ENCODE measurements at regions not wholly inside any gene's neighbourhood (a gene's known extent, or its start where the extent isn't known, plus 50 kb on each side); places are given as distances from the start of the nearest gene placed in this dataset.

GRCh38 chr1:87176087-87176486, 152.6 kb upstream of the LMO4 start:
- Mint-ChIP-seq H3K27ac (no peak overlapping the region), H3K36me3 (no peaks in the 10 kb centered on the region), H3K9me3 (no peaks in the 10 kb centered on the region), H3K4me3 (no peak overlapping the region), H3K4me1 (no peaks in the 10 kb centered on the region), H3K27me3 (peaks cover 11 to 35% of the 10 kb centered on the region in 2 donors)
- POLR2A ChIA-PET: no interaction called here
- Histone ChIP-seq H3K9me3 (ENCODE audit: low read length) (no peaks in the 10 kb centered on the region), H3K27me3 (ENCODE audit: insufficient read depth, low read length, poor library complexity, severe bottlenecking) (no peaks in the 10 kb centered on the region), H3K36me3 (ENCODE audit: insufficient read depth, low read length) (no peaks in the 10 kb centered on the region), H3K4me3 (ENCODE audit: low read length) (no peak overlapping the region), H3K27ac (ENCODE audit: low read depth, low read length) (no peak overlapping the region), H3K4me1 (ENCODE audit: insufficient read depth, low read length) (no peaks in the 10 kb centered on the region)
- CTCF ChIA-PET: no interaction called here
- no peak for DNase-seq

GRCh38 chr1:87176514-87176913, 152.2 kb upstream of the LMO4 start:
- POLR2A ChIA-PET: no interaction called here
- H3K4me3 ChIP-seq (ENCODE audit: low read length): no peak overlapping the region

GRCh38 chr1:87178441-87178840, 150.2 kb upstream of the LMO4 start:
- no peak overlapping the region for H3K27ac ChIP-seq (ENCODE audit: low read depth, low read length)
- no peak for DNase-seq
- Mint-ChIP-seq H3K27me3 (peaks cover 13 to 26% of the 10 kb centered on the region in 2 donors), H3K4me3 (no peak overlapping the region), H3K4me1 (no peaks in the 10 kb centered on the region), H3K9me3 (no peaks in the 10 kb centered on the region), H3K27ac (no peak overlapping the region), H3K36me3 (no peaks in the 10 kb centered on the region)
- H3K9me3 ChIP-seq (ENCODE audit: low read length): no peaks in the 10 kb centered on the region
- CTCF ChIA-PET: no interaction called here
- H3K27me3 ChIP-seq (ENCODE audit: insufficient read depth, low read length, poor library complexity, severe bottlenecking): no peaks in the 10 kb centered on the region
- no peak overlapping the region for H3K4me3 ChIP-seq (ENCODE audit: low read length)
- H3K36me3 ChIP-seq (ENCODE audit: insufficient read depth, low read length): no peaks in the 10 kb centered on the region
- POLR2A ChIA-PET: no interaction called here
- no peaks in the 10 kb centered on the region for H3K4me1 ChIP-seq (ENCODE audit: insufficient read depth, low read length)

More at GRCh38 chr1:87176514-87176913, 152.2 kb upstream of the LMO4 start:
- peaks cover 11 to 34% of the 10 kb centered on the region in 2 donors for H3K27me3 Mint-ChIP-seq
- no peak for DNase-seq
- no peaks in the 10 kb centered on the region for H3K36me3 Mint-ChIP-seq
- no peaks in the 10 kb centered on the region for H3K4me1 ChIP-seq (ENCODE audit: insufficient read depth, low read length)
- H3K9me3 ChIP-seq (ENCODE audit: low read length): no peaks in the 10 kb centered on the region
- H3K9me3 Mint-ChIP-seq: no peaks in the 10 kb centered on the region
- no peaks in the 10 kb centered on the region for H3K4me1 Mint-ChIP-seq
- H3K27ac Mint-ChIP-seq: no peak overlapping the region
- H3K27me3 ChIP-seq (ENCODE audit: insufficient read depth, low read length, poor library complexity, severe bottlenecking): no peaks in the 10 kb centered on the region
- CTCF ChIA-PET: no interaction called here
- no peak overlapping the region for H3K27ac ChIP-seq (ENCODE audit: low read depth, low read length)
- H3K36me3 ChIP-seq (ENCODE audit: insufficient read depth, low read length): no peaks in the 10 kb centered on the region
- H3K4me3 Mint-ChIP-seq: no peak overlapping the region

- ChIA-PET CTCF (no interaction called here), POLR2A (no interaction called here)
- Histone ChIP-seq H3K4me1 (ENCODE audit: insufficient read depth, low read length) (no peaks in the 10 kb centered on the region), H3K4me3 (ENCODE audit: low read length) (no peak overlapping the region), H3K27me3 (ENCODE audit: insufficient read depth, low read length, poor library complexity, severe bottlenecking) (no peaks in the 10 kb centered on the region), H3K36me3 (ENCODE audit: insufficient read depth, low read length) (no peaks in the 10 kb centered on the region), H3K9me3 (ENCODE audit: low read length) (no peaks in the 10 kb centered on the region), H3K27ac (ENCODE audit: low read depth, low read length) (no peak overlapping the region)
- DNase-seq: no peak
- Mint-ChIP-seq H3K4me3 (no peak overlapping the region), H3K4me1 (no peaks in the 10 kb centered on the region), H3K9me3 (no peaks in the 10 kb centered on the region), H3K27me3 (peaks cover 13 to 31% of the 10 kb centered on the region in 2 donors), H3K36me3 (no peaks in the 10 kb centered on the region), H3K27ac (no peak overlapping the region)
Measured at GRCh38 chr1:87179076-87179810, 149.4 kb upstream of the LMO4 start.

- DNase-seq: no peak
- Mint-ChIP-seq H3K27me3 (peaks cover 11 to 29% of the 10 kb centered on the region in 2 donors), H3K27ac (no peak overlapping the region), H3K36me3 (no peaks in the 10 kb centered on the region), H3K4me3 (no peak overlapping the region), H3K9me3 (no peaks in the 10 kb centered on the region), H3K4me1 (no peaks in the 10 kb centered on the region)
- POLR2A ChIA-PET: no interaction called here
- H3K36me3 ChIP-seq (ENCODE audit: insufficient read depth, low read length): no peaks in the 10 kb centered on the region
- no peaks in the 10 kb centered on the region for H3K4me1 ChIP-seq (ENCODE audit: insufficient read depth, low read length)
- no peaks in the 10 kb centered on the region for H3K9me3 ChIP-seq (ENCODE audit: low read length)
- H3K27ac ChIP-seq (ENCODE audit: low read depth, low read length): no peak overlapping the region
- CTCF ChIA-PET: no interaction called here
- no peaks in the 10 kb centered on the region for H3K27me3 ChIP-seq (ENCODE audit: insufficient read depth, low read length, poor library complexity, severe bottlenecking)
- H3K4me3 ChIP-seq (ENCODE audit: low read length): no peak overlapping the region
Measured at GRCh38 chr1:87179851-87180519, 148.7 kb upstream of the LMO4 start.

GRCh38 chr1:87180682-87181081, 148.0 kb upstream of the LMO4 start:
- no peak overlapping the region for H3K27ac Mint-ChIP-seq

GRCh38 chr1:87182611-87183010, 146.1 kb upstream of the LMO4 start:
- Mint-ChIP-seq H3K9me3 (no peaks in the 10 kb centered on the region), H3K4me3 (no peak overlapping the region), H3K27me3 (peaks cover 6 to 30% of the 10 kb centered on the region in 2 donors), H3K36me3 (no peaks in the 10 kb centered on the region), H3K27ac (no peak overlapping the region), H3K4me1 (no peaks in the 10 kb centered on the region)
- POLR2A ChIA-PET: no interaction called here
- Histone ChIP-seq H3K27me3 (ENCODE audit: insufficient read depth, low read length, poor library complexity, severe bottlenecking) (no peaks in the 10 kb centered on the region), H3K4me3 (ENCODE audit: low read length) (no peak overlapping the region), H3K27ac (ENCODE audit: low read depth, low read length) (no peak overlapping the region), H3K9me3 (ENCODE audit: low read length) (no peaks in the 10 kb centered on the region), H3K36me3 (ENCODE audit: insufficient read depth, low read length) (no peaks in the 10 kb centered on the region), H3K4me1 (ENCODE audit: insufficient read depth, low read length) (no peaks in the 10 kb centered on the region)
- CTCF ChIA-PET: no interaction called here
- no peak for DNase-seq

More at GRCh38 chr1:87180682-87181081, 148.0 kb upstream of the LMO4 start:
- peaks cover 9 to 27% of the 10 kb centered on the region in 2 donors for H3K27me3 Mint-ChIP-seq
- Histone ChIP-seq H3K9me3 (ENCODE audit: low read length) (no peaks in the 10 kb centered on the region), H3K27me3 (ENCODE audit: insufficient read depth, low read length, poor library complexity, severe bottlenecking) (no peaks in the 10 kb centered on the region), H3K4me1 (ENCODE audit: insufficient read depth, low read length) (no peaks in the 10 kb centered on the region), H3K27ac (ENCODE audit: low read depth, low read length) (no peak overlapping the region), H3K36me3 (ENCODE audit: insufficient read depth, low read length) (no peaks in the 10 kb centered on the region), H3K4me3 (ENCODE audit: low read length) (no peak overlapping the region)
- DNase-seq: no peak
- H3K36me3 Mint-ChIP-seq: no peaks in the 10 kb centered on the region
- ChIA-PET POLR2A (no interaction called here), CTCF (no interaction called here)
- H3K9me3 Mint-ChIP-seq: no peaks in the 10 kb centered on the region
- no peak overlapping the region for H3K4me3 Mint-ChIP-seq
- H3K4me1 Mint-ChIP-seq: no peaks in the 10 kb centered on the region

- Histone ChIP-seq H3K36me3 (ENCODE audit: insufficient read depth, low read length) (no peaks in the 10 kb centered on the region), H3K4me3 (ENCODE audit: low read length) (no peak overlapping the region), H3K27ac (ENCODE audit: low read depth, low read length) (no peak overlapping the region), H3K4me1 (ENCODE audit: insufficient read depth, low read length) (no peaks in the 10 kb centered on the region), H3K9me3 (ENCODE audit: low read length) (no peaks in the 10 kb centered on the region), H3K27me3 (ENCODE audit: insufficient read depth, low read length, poor library complexity, severe bottlenecking) (no peaks in the 10 kb centered on the region)
- no peaks in the 10 kb centered on the region for H3K36me3 Mint-ChIP-seq
- H3K27ac Mint-ChIP-seq: no peak overlapping the region
- no peaks in the 10 kb centered on the region for H3K4me1 Mint-ChIP-seq
- peaks cover 6 to 33% of the 10 kb centered on the region in 2 donors for H3K27me3 Mint-ChIP-seq
- ChIA-PET POLR2A (no interaction called here), CTCF (no interaction called here)
- H3K9me3 Mint-ChIP-seq: no peaks in the 10 kb centered on the region
- H3K4me3 Mint-ChIP-seq: no peak overlapping the region
- DNase-seq: no peak
Measured at GRCh38 chr1:87185077-87185476, 143.6 kb upstream of the LMO4 start.
